ENCODE measurements at regions not wholly inside any gene's neighbourhood (a gene's known extent, or its start where the extent isn't known, plus 50 kb on each side); places are given as distances from the start of the nearest gene placed in this dataset.

- Mint-ChIP-seq H3K4me3 (ENCODE audit: unreplicated experiment) (no peak overlapping the region), H3K27me3 (ENCODE audit: unreplicated experiment) (no peaks in the 10 kb centered on the region), H3K36me3 (ENCODE audit: low read depth, unreplicated experiment) (no peaks in the 10 kb centered on the region), H3K9me3 (ENCODE audit: unreplicated experiment) (no peaks in the 10 kb centered on the region), H3K4me1 (ENCODE audit: unreplicated experiment) (no peaks in the 10 kb centered on the region), H3K27ac (ENCODE audit: unreplicated experiment) (no peak overlapping the region)
- DNase-seq (ENCODE audit: low spot score), result no peak
- TF ChIP-seq CTCF (IDR thresholded peaks at IDR 0.05; ENCODE audit: unreplicated experiment), result no peak
These were observed 61.8 kb upstream of the HSF2 start for GRCh38 chr6:122337645-122338044.

- Mint-ChIP-seq H3K4me1 (ENCODE audit: unreplicated experiment) (no peaks in the 10 kb centered on the region), H3K27ac (ENCODE audit: unreplicated experiment) (no peak overlapping the region), H3K9me3 (ENCODE audit: unreplicated experiment) (no peaks in the 10 kb centered on the region), H3K27me3 (ENCODE audit: unreplicated experiment) (peaks cover 1% of the 10 kb centered on the region), H3K4me3 (ENCODE audit: unreplicated experiment) (no peak overlapping the region), H3K36me3 (ENCODE audit: low read depth, unreplicated experiment) (no peaks in the 10 kb centered on the region)
- TF ChIP-seq CTCF (IDR thresholded peaks at IDR 0.05; ENCODE audit: unreplicated experiment), result no peak
- no peak for DNase-seq (ENCODE audit: low spot score)
These were observed 59.8 kb upstream of the HSF2 start for GRCh38 chr6:122339661-122340060.

GRCh38 chr6:122347280-122347679 is 52.2 kb upstream of the HSF2 start:
- no peak for DNase-seq (ENCODE audit: low spot score)
- no peak for TF ChIP-seq CTCF (IDR thresholded peaks at IDR 0.05; ENCODE audit: unreplicated experiment)
- H3K36me3 Mint-ChIP-seq (ENCODE audit: low read depth, unreplicated experiment), result no peaks in the 10 kb centered on the region
- H3K27me3 Mint-ChIP-seq (ENCODE audit: unreplicated experiment), result peaks cover 1% of the 10 kb centered on the region
- no peak overlapping the region for H3K4me3 Mint-ChIP-seq (ENCODE audit: unreplicated experiment)
- H3K4me1 Mint-ChIP-seq (ENCODE audit: unreplicated experiment), result no peaks in the 10 kb centered on the region
- H3K27ac Mint-ChIP-seq (ENCODE audit: unreplicated experiment), result no peak overlapping the region
- no peaks in the 10 kb centered on the region for H3K9me3 Mint-ChIP-seq (ENCODE audit: unreplicated experiment)

GRCh38 chr6:122347751-122348150 is 51.7 kb upstream of the HSF2 start:
- H3K27me3 Mint-ChIP-seq (ENCODE audit: unreplicated experiment), result peaks cover 1% of the 10 kb centered on the region
- H3K9me3 Mint-ChIP-seq (ENCODE audit: unreplicated experiment), result no peaks in the 10 kb centered on the region
- no peak for DNase-seq (ENCODE audit: low spot score)
- no peak for TF ChIP-seq CTCF (IDR thresholded peaks at IDR 0.05; ENCODE audit: unreplicated experiment)
- no peaks in the 10 kb centered on the region for H3K4me1 Mint-ChIP-seq (ENCODE audit: unreplicated experiment)
- no peak overlapping the region for H3K4me3 Mint-ChIP-seq (ENCODE audit: unreplicated experiment)
- H3K27ac Mint-ChIP-seq (ENCODE audit: unreplicated experiment), result no peak overlapping the region
- no peaks in the 10 kb centered on the region for H3K36me3 Mint-ChIP-seq (ENCODE audit: low read depth, unreplicated experiment)
